ENCODE measurements at regions not wholly inside any gene's neighbourhood (a gene's known extent, or its start where the extent isn't known, plus 50 kb on each side); places are given as distances from the start of the nearest gene placed in this dataset.
"Not testable (repeated sequence)": the region's sequence is repeated elsewhere in the genome, so short reads cannot be mapped to it uniquely, and the experiment has no call there.

GRCh38 chr17:71022758-71023157 lies 853.4 kb downstream of the KCNJ2 start:
- Histone ChIP-seq H3K36me3 (ENCODE audit: control insufficient read depth, insufficient read depth, low read length) (no peaks in the 10 kb centered on the region), H3K27me3 (ENCODE audit: control insufficient read depth, insufficient read depth, low read length) (no peaks in the 10 kb centered on the region), H3K4me1 (ENCODE audit: control insufficient read depth, insufficient read depth, low read length) (no peaks in the 10 kb centered on the region), H3K27ac (ENCODE audit: low read depth, low read length) (no peak overlapping the region), H3K4me3 (ENCODE audit: low read length) (no peak overlapping the region), H3K9ac (ENCODE audit: low read length) (no peak overlapping the region)

- H3K4me3 ChIP-seq (ENCODE audit: low read length): no peak overlapping the region
- H3K9ac ChIP-seq (ENCODE audit: low read length): no peak overlapping the region
- H3K27ac ChIP-seq (ENCODE audit: low read depth, low read length): no peak overlapping the region
- no peaks in the 10 kb centered on the region for H3K4me1 ChIP-seq (ENCODE audit: control insufficient read depth, insufficient read depth, low read length)
- no peaks in the 10 kb centered on the region for H3K27me3 ChIP-seq (ENCODE audit: control insufficient read depth, insufficient read depth, low read length)
- no peaks in the 10 kb centered on the region for H3K36me3 ChIP-seq (ENCODE audit: control insufficient read depth, insufficient read depth, low read length)
Observed at GRCh38 chr17:71023249-71024030, 854.1 kb downstream of the KCNJ2 start.

GRCh38 chr17:71024172-71024571 lies 854.8 kb downstream of the KCNJ2 start:
- no peaks in the 10 kb centered on the region for H3K27me3 ChIP-seq (ENCODE audit: control insufficient read depth, insufficient read depth, low read length)
- no peak overlapping the region for H3K9ac ChIP-seq (ENCODE audit: low read length)
- H3K4me1 ChIP-seq (ENCODE audit: control insufficient read depth, insufficient read depth, low read length): no peaks in the 10 kb centered on the region
- no peaks in the 10 kb centered on the region for H3K36me3 ChIP-seq (ENCODE audit: control insufficient read depth, insufficient read depth, low read length)
- no peak overlapping the region for H3K4me3 ChIP-seq (ENCODE audit: low read length)
- H3K27ac ChIP-seq (ENCODE audit: low read depth, low read length): no peak overlapping the region

GRCh38 chr17:71024969-71025368 lies 855.6 kb downstream of the KCNJ2 start:
- Histone ChIP-seq H3K27me3 (ENCODE audit: control insufficient read depth, insufficient read depth, low read length) (no peaks in the 10 kb centered on the region), H3K9ac (ENCODE audit: low read length) (no peak overlapping the region), H3K27ac (ENCODE audit: low read depth, low read length) (no peak overlapping the region), H3K36me3 (ENCODE audit: control insufficient read depth, insufficient read depth, low read length) (no peaks in the 10 kb centered on the region), H3K4me1 (ENCODE audit: control insufficient read depth, insufficient read depth, low read length) (no peaks in the 10 kb centered on the region), H3K4me3 (ENCODE audit: low read length) (no peak overlapping the region)

GRCh38 chr17:71029246-71029645 lies 859.9 kb downstream of the KCNJ2 start:
- Histone ChIP-seq H3K36me3 (ENCODE audit: control insufficient read depth, insufficient read depth, low read length) (no peaks in the 10 kb centered on the region), H3K9ac (ENCODE audit: low read length) (no peak overlapping the region)

GRCh38 chr17:71031286-71031685 lies 862.0 kb downstream of the KCNJ2 start:
- H3K9ac ChIP-seq (ENCODE audit: low read length); H3K27ac ChIP-seq (ENCODE audit: low read depth, low read length); H3K36me3 ChIP-seq (ENCODE audit: control insufficient read depth, insufficient read depth, low read length); H3K4me3 ChIP-seq (ENCODE audit: low read length); H3K27me3 ChIP-seq (ENCODE audit: control insufficient read depth, insufficient read depth, low read length); H3K4me1 ChIP-seq (ENCODE audit: control insufficient read depth, insufficient read depth, low read length): not testable (repeated sequence)

More at GRCh38 chr17:71029246-71029645, 859.9 kb downstream of the KCNJ2 start:
- no peak overlapping the region for H3K4me3 ChIP-seq (ENCODE audit: low read length)
- H3K4me1 ChIP-seq (ENCODE audit: control insufficient read depth, insufficient read depth, low read length): no peaks in the 10 kb centered on the region
- no peaks in the 10 kb centered on the region for H3K27me3 ChIP-seq (ENCODE audit: control insufficient read depth, insufficient read depth, low read length)
- no peak overlapping the region for H3K27ac ChIP-seq (ENCODE audit: low read depth, low read length)

- Histone ChIP-seq H3K9ac (ENCODE audit: low read length) (no peak overlapping the region), H3K27ac (ENCODE audit: low read depth, low read length) (no peak overlapping the region), H3K36me3 (ENCODE audit: control insufficient read depth, insufficient read depth, low read length) (no peaks in the 10 kb centered on the region), H3K4me1 (ENCODE audit: control insufficient read depth, insufficient read depth, low read length) (no peaks in the 10 kb centered on the region), H3K27me3 (ENCODE audit: control insufficient read depth, insufficient read depth, low read length) (no peaks in the 10 kb centered on the region), H3K4me3 (ENCODE audit: low read length) (no peak overlapping the region)
Observed at GRCh38 chr17:71032746-71033273, 863.5 kb downstream of the KCNJ2 start.

- Histone ChIP-seq H3K4me3 (ENCODE audit: low read length) (no peak overlapping the region), H3K4me1 (ENCODE audit: control insufficient read depth, insufficient read depth, low read length) (no peaks in the 10 kb centered on the region), H3K36me3 (ENCODE audit: control insufficient read depth, insufficient read depth, low read length) (no peaks in the 10 kb centered on the region), H3K9ac (ENCODE audit: low read length) (no peak overlapping the region), H3K27me3 (ENCODE audit: control insufficient read depth, insufficient read depth, low read length) (no peaks in the 10 kb centered on the region), H3K27ac (ENCODE audit: low read depth, low read length) (no peak overlapping the region)
Observed at GRCh38 chr17:71033336-71033735, 864.0 kb downstream of the KCNJ2 start.

- no peak overlapping the region for H3K27ac ChIP-seq (ENCODE audit: low read depth, low read length)
- H3K4me1 ChIP-seq (ENCODE audit: control insufficient read depth, insufficient read depth, low read length): no peaks in the 10 kb centered on the region
- no peak overlapping the region for H3K4me3 ChIP-seq (ENCODE audit: low read length)
- no peaks in the 10 kb centered on the region for H3K27me3 ChIP-seq (ENCODE audit: control insufficient read depth, insufficient read depth, low read length)
- H3K9ac ChIP-seq (ENCODE audit: low read length): no peak overlapping the region
- no peaks in the 10 kb centered on the region for H3K36me3 ChIP-seq (ENCODE audit: control insufficient read depth, insufficient read depth, low read length)
Observed at GRCh38 chr17:71035226-71035625, 865.9 kb downstream of the KCNJ2 start.

GRCh38 chr17:71037386-71037785 lies 868.1 kb downstream of the KCNJ2 start:
- no peak overlapping the region for H3K9ac ChIP-seq (ENCODE audit: low read length)
- no peaks in the 10 kb centered on the region for H3K27me3 ChIP-seq (ENCODE audit: control insufficient read depth, insufficient read depth, low read length)
- no peak overlapping the region for H3K27ac ChIP-seq (ENCODE audit: low read depth, low read length)
- H3K4me1 ChIP-seq (ENCODE audit: control insufficient read depth, insufficient read depth, low read length): no peaks in the 10 kb centered on the region
- no peaks in the 10 kb centered on the region for H3K36me3 ChIP-seq (ENCODE audit: control insufficient read depth, insufficient read depth, low read length)
- H3K4me3 ChIP-seq (ENCODE audit: low read length): no peak overlapping the region

- Histone ChIP-seq H3K4me3 (ENCODE audit: low read length) (no peak overlapping the region), H3K27ac (ENCODE audit: low read depth, low read length) (no peak overlapping the region), H3K27me3 (ENCODE audit: control insufficient read depth, insufficient read depth, low read length) (no peaks in the 10 kb centered on the region), H3K9ac (ENCODE audit: low read length) (no peak overlapping the region), H3K36me3 (ENCODE audit: control insufficient read depth, insufficient read depth, low read length) (no peaks in the 10 kb centered on the region), H3K4me1 (ENCODE audit: control insufficient read depth, insufficient read depth, low read length) (no peaks in the 10 kb centered on the region)
Observed at GRCh38 chr17:71039391-71039790, 870.1 kb downstream of the KCNJ2 start.

- H3K27ac ChIP-seq (ENCODE audit: low read depth, low read length): no peak overlapping the region
- H3K9ac ChIP-seq (ENCODE audit: low read length): no peak overlapping the region
- no peaks in the 10 kb centered on the region for H3K27me3 ChIP-seq (ENCODE audit: control insufficient read depth, insufficient read depth, low read length)
- H3K4me1 ChIP-seq (ENCODE audit: control insufficient read depth, insufficient read depth, low read length): no peaks in the 10 kb centered on the region
- H3K4me3 ChIP-seq (ENCODE audit: low read length): no peak overlapping the region
- H3K36me3 ChIP-seq (ENCODE audit: control insufficient read depth, insufficient read depth, low read length): no peaks in the 10 kb centered on the region
Observed at GRCh38 chr17:71052971-71053370, 883.6 kb downstream of the KCNJ2 start.

- H3K36me3 ChIP-seq (ENCODE audit: control insufficient read depth, insufficient read depth, low read length): no peaks in the 10 kb centered on the region
- no peaks in the 10 kb centered on the region for H3K4me1 ChIP-seq (ENCODE audit: control insufficient read depth, insufficient read depth, low read length)
- no peaks in the 10 kb centered on the region for H3K27me3 ChIP-seq (ENCODE audit: control insufficient read depth, insufficient read depth, low read length)
- no peak overlapping the region for H3K9ac ChIP-seq (ENCODE audit: low read length)
- no peak overlapping the region for H3K27ac ChIP-seq (ENCODE audit: low read depth, low read length)
- H3K4me3 ChIP-seq (ENCODE audit: low read length): no peak overlapping the region
Observed at GRCh38 chr17:71055128-71055527, 885.8 kb downstream of the KCNJ2 start.
